A549 (cell line): ENCODE measurements at regions not wholly inside any gene's neighbourhood (a gene's known extent, or its start where the extent isn't known, plus 50 kb on each side); places are given as distances from the start of the nearest gene placed in this dataset.

ENCODE experiments used
- CTCF ChIP-seq: fragments of >200 bp; sonication (Bioruptor Twin); formaldehyde crosslinking; IDR thresholded peaks from 3 replicates; pipeline ENCODE4 v1.5.1; 2016
- E2F6 ChIP-seq: IDR thresholded peaks from 2 replicates; pipeline ENCODE4 v1.6.1; 2012; ENCODE audit warnings: low read depth, borderline replicate concordance
- JUN ChIP-seq, 2 experiments: fragments of >200 bp; sonication (Bioruptor Twin); formaldehyde crosslinking; IDR thresholded peaks; 2 replicates in 1 of 2; 3 replicates in 1 of 2; pipeline ENCODE4 v1.6.1; 2016 to 2017
- MAX ChIP-seq: IDR thresholded peaks from 2 replicates; pipeline ENCODE4 v1.6.1; 2012

- TF ChIP-seq E2F6: no peak
- TF ChIP-seq MAX: no peak
- TF ChIP-seq CTCF: no peak
- TF ChIP-seq JUN (IDR thresholded peaks at IDR 0.05): no peak
These were observed 260.6 kb downstream of the NKX6-1 start for GRCh38 chr4:84238247-84239090.
